Retinal pigment epithelial cell (primary cell): ENCODE measurements at regions not wholly inside any gene's neighbourhood (a gene's known extent, or its start where the extent isn't known, plus 50 kb on each side); places are given as distances from the start of the nearest gene placed in this dataset.
"Not testable (repeated sequence)": the region's sequence is repeated elsewhere in the genome, so short reads cannot be mapped to it uniquely, and the experiment has no call there.

ENCODE experiments used
- DNase-seq: peaks from one replicate; pipeline ENCODE4 v3.0.0-alpha.2; 2010; ENCODE audit warnings: low read depth
- H3K4me3 ChIP-seq: 2 replicates; pipeline ENCODE4 v1.5.1; 2011; ENCODE audit warnings: mild to moderate bottlenecking, low read length, control low read depth, moderate library complexity
- TF ChIP-seq, protein P1 (sequence below): conservative IDR thresholded peaks from 2 replicates; pipeline ENCODE4 v1.5.1; 2011; ENCODE audit warnings: low read depth, low read length, control low read depth, inconsistent platforms

DNA sequence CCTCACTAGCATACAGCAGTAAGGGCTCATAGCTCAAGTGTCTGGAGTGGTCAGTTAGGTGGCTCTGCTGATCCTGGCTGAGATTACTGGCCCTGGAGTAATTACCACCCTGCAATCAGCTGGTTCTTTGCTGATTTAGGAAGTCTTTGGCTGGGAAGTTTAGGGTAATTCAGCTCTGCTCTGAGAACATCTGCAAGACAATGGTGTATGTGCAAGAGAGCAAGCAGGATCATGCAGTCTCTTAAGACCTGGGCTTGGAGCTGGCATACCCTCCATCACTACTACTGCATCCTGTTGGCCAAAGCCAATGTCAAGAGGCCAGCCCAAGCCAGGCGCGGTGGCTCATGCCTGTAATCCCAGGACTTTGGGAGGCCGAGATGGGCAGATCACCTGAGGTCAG lies 159.0 kb downstream of the NDUFA12 start:
- no peak overlapping the region for H3K4me3 ChIP-seq
- DNase-seq: no peak
- TF ChIP-seq, protein P1, sequence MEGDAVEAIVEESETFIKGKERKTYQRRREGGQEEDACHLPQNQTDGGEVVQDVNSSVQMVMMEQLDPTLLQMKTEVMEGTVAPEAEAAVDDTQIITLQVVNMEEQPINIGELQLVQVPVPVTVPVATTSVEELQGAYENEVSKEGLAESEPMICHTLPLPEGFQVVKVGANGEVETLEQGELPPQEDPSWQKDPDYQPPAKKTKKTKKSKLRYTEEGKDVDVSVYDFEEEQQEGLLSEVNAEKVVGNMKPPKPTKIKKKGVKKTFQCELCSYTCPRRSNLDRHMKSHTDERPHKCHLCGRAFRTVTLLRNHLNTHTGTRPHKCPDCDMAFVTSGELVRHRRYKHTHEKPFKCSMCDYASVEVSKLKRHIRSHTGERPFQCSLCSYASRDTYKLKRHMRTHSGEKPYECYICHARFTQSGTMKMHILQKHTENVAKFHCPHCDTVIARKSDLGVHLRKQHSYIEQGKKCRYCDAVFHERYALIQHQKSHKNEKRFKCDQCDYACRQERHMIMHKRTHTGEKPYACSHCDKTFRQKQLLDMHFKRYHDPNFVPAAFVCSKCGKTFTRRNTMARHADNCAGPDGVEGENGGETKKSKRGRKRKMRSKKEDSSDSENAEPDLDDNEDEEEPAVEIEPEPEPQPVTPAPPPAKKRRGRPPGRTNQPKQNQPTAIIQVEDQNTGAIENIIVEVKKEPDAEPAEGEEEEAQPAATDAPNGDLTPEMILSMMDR: no peak

DNA sequence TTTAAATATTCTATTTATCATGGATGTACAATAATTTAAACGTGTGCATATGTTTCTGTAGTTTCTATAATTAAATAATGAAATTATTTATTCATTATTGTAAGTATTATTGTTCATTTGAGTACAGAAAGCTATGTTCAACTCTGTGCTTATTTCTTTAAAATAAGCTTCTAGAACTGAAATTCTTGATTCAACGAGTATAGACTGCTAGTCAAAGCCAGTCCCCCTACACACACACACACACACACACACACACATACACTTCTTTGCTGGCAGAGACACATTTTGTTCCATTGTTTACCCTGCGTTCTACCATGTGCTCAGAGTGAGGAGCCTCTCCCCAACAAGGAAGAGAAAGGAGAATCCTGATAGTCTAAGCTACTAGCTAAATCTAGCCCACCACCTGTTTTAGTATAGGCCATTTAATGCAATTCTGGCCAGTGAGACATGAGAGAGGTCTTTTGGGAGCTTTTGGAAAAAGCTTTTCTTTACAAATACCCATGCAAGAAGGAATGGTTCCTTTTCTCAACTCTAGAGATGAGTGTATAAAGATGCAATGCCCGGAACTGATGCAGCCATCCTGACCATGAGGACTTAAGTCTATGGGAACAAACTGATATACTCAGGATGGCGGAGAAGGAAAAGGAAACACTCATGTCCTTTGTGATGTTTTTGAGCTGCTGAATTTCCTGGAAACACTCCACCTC lies 161.4 kb downstream of the NDUFA12 start:
- TF ChIP-seq, protein P1: no peak
- H3K4me3 ChIP-seq: no peak overlapping the region
- no peak for DNase-seq

DNA sequence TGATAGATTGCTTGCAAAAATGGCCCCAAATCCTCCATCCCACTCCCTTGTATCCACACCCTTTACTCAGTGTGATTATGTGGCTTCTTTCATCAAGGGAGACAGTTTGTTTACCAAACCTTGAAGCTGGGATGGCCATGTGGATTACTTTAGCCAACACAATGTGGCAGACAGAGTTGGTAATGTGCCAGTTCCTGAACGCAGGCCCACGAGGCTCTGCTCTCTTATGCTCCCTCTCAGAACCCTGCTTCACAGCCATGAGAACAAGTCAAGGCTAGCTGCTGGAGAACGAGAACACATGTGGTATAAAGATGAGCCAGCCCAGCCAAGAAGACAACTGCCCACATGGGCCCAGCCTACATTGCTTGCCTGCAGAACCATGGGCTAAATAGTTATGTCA lies 162.3 kb downstream of the NDUFA12 start:
- H3K4me3 ChIP-seq: no peak overlapping the region

DNA sequence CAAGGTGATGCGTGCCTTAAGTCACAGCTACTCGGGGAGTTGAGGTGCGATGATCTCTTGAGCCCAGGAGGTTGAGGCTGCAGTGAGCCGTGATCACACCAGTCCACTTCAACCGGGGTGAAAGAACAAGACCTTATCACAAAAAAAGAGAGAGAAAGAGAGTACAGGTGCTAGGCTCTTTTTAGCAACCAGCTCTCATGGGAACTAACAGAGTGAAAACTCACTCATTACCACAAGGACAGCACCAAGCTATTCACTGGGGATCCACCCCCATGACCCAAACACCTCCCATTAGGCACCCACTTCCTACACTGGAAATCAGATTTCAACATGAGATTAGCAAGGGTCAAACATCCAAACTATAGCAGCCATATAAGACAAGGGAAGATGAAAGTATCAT lies 164.2 kb downstream of the NDUFA12 start:
- H3K4me3 ChIP-seq: no peak overlapping the region
- no peak for DNase-seq
- TF ChIP-seq, protein P1: no peak

More for the DNA sequence above, 162.3 kb downstream of the NDUFA12 start:
- TF ChIP-seq, protein P1: no peak
- DNase-seq: no peak

DNA sequence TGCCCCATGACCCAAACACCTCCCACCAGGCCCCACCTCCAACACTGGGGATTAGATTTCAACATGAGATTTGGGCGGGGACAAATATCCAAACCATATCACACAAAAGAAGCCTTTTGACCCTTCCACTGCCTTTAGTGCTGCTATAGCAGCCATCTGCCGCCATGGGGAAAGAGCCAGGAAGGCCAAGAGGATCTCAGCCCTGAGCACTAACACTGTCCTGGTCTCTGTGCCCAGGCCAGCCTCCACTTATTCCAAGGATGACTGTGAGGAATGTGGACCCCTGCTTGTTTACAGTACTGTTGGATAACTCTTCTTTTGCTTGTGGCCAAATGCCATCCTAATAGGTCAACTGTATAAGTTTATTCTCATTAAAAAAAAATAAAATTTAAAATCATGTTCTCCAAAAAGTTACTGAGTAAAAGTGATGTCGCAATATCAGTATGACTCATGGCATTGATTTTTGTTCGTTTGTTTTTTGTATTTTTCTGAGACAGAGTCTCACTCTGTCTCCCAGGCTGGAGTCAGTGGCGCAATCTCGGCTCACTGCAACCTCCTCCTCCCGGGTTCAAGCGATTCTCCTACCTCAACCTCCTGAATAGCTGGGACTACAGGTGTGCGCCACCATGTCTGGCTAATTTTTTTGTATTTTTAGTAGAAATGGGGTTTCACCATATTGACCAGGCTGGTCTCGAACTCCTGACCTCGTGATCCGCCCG lies 166.4 kb downstream of the NDUFA12 start:
- not testable (repeated sequence) for DNase-seq, H3K4me3 ChIP-seq

DNA sequence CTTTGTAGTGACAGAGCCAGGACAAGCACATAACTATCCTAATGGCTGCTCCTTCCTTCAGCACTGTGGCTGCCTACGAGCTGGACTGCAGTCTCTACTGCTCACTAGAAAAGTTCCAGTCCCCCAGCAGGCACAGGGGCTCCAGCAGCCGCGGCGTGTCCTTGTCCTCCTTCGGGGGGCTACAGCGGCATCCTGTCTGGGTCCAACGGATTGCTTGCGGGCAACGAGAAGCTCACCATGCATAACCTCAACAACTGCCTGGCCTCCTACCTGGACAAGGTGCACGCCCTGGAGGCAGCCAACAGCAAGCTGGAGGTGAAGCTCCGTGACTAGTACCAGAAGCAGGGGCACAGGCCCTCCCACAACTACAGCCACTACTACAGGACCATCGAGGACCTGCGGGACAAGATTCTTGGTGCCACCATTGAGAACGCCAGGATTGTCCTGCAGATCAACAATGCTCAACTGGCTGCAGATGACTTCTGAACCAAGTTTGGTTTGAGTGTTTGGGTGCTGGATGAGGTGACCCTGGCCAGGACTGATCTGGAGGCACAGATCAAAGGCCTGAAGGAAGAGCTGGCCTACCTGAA lies 169.4 kb downstream of the NDUFA12 start:
- no peak for DNase-seq
- TF ChIP-seq, protein P1: no peak
- H3K4me3 ChIP-seq: no peak overlapping the region

DNA sequence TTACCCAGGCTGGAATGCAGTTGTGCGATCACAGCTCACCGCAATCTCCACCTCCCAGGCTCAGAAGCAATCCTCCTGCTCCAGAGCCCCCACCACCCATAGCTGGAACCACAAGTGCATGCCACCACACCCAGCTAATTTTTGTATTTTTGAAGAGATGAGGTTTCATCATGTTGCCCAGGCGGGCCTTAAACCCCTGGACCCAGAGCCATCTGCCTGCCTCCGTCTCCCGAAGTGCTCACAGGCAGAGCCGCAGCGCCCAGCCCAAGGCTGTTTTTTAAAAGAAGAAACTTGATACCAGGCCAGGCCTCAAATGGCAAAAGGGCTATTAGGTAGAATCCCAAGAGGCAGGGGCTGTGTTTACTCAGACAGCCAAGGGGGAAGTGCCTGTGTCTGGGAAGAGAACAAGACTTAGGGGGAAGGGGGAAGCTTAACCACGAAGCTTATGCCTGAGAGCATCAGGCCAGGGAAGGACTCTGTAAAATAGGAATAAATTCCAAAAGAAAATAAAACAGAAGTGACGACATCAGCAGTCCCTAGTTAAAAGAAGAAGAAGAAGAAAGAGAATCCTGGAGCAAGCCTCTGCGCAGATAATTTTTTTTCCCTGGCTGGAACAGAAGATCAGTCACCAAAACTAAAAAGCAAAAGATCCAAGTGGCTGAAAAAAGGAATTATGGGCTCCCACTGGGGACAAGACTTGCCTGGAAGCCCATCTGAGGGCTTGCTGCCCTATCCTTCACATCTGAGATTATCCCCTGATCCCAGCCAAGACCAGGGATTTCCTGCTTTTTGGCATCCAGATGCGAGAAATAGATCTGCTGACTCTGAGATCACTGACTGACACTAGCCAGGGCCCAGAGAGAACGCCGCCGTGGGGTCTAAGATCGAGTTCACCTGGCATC lies 170.5 kb downstream of the NDUFA12 start:
- DNase-seq: no peak
- TF ChIP-seq, protein P1: no peak
- H3K4me3 ChIP-seq: no peak overlapping the region
